Tibial artery (tissue), 4 donors: ENCODE measurements at regions not wholly inside any gene's neighbourhood (a gene's known extent, or its start where the extent isn't known, plus 50 kb on each side); places are given as distances from the start of the nearest gene placed in this dataset.

Experiments used
- DNase-seq, 2 donors: peaks; one replicate each; pipeline ENCODE4 v3.0.0-alpha.2; 2019
- H3K27ac ChIP-seq, 2 donors: fragments of 200-600 bp; sonication (generic) in 1 of 2; 1 replicate in 1 of 2; 2 replicates in 1 of 2; pipeline ENCODE4 v1.5.1; 2018 to 2019; ENCODE audit warnings: mild to moderate bottlenecking in 1 of 2
- H3K27me3 ChIP-seq, 2 donors: fragments of 200-600 bp; sonication (generic) in 1 of 2; one replicate each; pipeline versions ENCODE4 v1.5.1 to v1.6.0; 2016 to 2019
- H3K36me3 ChIP-seq, 3 donors: fragments of 200-600 bp; sonication (generic) in 2 of 3; one replicate each; pipeline ENCODE4 v1.5.1; 2016 to 2019; ENCODE audit warnings: mild to moderate bottlenecking in 2 of 3
- H3K4me1 ChIP-seq, 4 donors: fragments of 200-600 bp; sonication (generic) in 2 of 4; 1 replicate in 3 of 4; 2 replicates in 1 of 4; pipeline ENCODE4 v1.5.1; 2016 to 2019
- H3K4me3 ChIP-seq, 2 donors: fragments of 200-600 bp; sonication (generic) in 1 of 2; 1 replicate in 1 of 2; 2 replicates in 1 of 2; pipeline ENCODE4 v1.5.1; 2018 to 2019; ENCODE audit warnings: mild to moderate bottlenecking in 2 of 2
- H3K9me3 ChIP-seq, 3 donors: fragments of 200-600 bp; sonication (generic) in 1 of 3; one replicate each; pipeline ENCODE4 v1.5.1; 2016 to 2019
- CTCF ChIP-seq, 2 experiments: fragments of 200-600 bp in 1 of 2; fragments of 450-650 bp in 1 of 2; IDR thresholded peaks; one replicate each; pipeline ENCODE4 v1.5.1; 2017 to 2019; ENCODE audit warnings: antibody characterized with exemption in 2 of 2, mild to moderate bottlenecking in 1 of 2, moderate library complexity in 1 of 2
- intact Hi-C: fragments of 100-400 bp; cut with DNase I; formaldehyde crosslinking; loops from one replicate; pipeline ENCODE4 v1.15.0; 2023; ENCODE audit warnings: low total_unique reads

GRCh38 chr18:2108591-2108990 lies 462.7 kb downstream of the METTL4 start:
- no peak overlapping the region for H3K27ac ChIP-seq
- no peaks in the 10 kb centered on the region for H3K9me3 ChIP-seq
- H3K36me3 ChIP-seq = no peaks in the 10 kb centered on the region
- TF ChIP-seq CTCF (IDR thresholded peaks at IDR 0.05) = no peak
- no peaks in the 10 kb centered on the region for H3K4me1 ChIP-seq
- DNase-seq = no peak
- H3K27me3 ChIP-seq = no peaks in the 10 kb centered on the region
- H3K4me3 ChIP-seq = no peak overlapping the region
- intact Hi-C loops = no loop called here

- Histone ChIP-seq H3K36me3 (no peaks in the 10 kb centered on the region), H3K9me3 (no peaks in the 10 kb centered on the region), H3K4me3 (no peak overlapping the region), H3K27ac (no peak overlapping the region), H3K27me3 (no peaks in the 10 kb centered on the region), H3K4me1 (no peaks in the 10 kb centered on the region)
- TF ChIP-seq CTCF (IDR thresholded peaks at IDR 0.05) = no peak
- intact Hi-C loops = no loop called here
- DNase-seq = no peak
These were observed 459.8 kb downstream of the METTL4 start for GRCh38 chr18:2111456-2111855.

GRCh38 chr18:2112435-2113045 lies 458.8 kb downstream of the METTL4 start:
- no peaks in the 10 kb centered on the region for H3K27me3 ChIP-seq
- intact Hi-C loops = no loop called here
- no peak for TF ChIP-seq CTCF (IDR thresholded peaks at IDR 0.05)
- H3K4me1 ChIP-seq = no peaks in the 10 kb centered on the region
- no peaks in the 10 kb centered on the region for H3K36me3 ChIP-seq
- H3K27ac ChIP-seq = no peak overlapping the region
- H3K9me3 ChIP-seq = no peaks in the 10 kb centered on the region
- no peak for DNase-seq
- no peak overlapping the region for H3K4me3 ChIP-seq

- DNase-seq = no peak
- Histone ChIP-seq H3K36me3 (no peaks in the 10 kb centered on the region), H3K9me3 (no peaks in the 10 kb centered on the region), H3K27ac (no peak overlapping the region), H3K27me3 (no peaks in the 10 kb centered on the region), H3K4me1 (no peaks in the 10 kb centered on the region), H3K4me3 (no peak overlapping the region)
- intact Hi-C loops = no loop called here
- TF ChIP-seq CTCF (IDR thresholded peaks at IDR 0.05) = no peak
These were observed 457.0 kb downstream of the METTL4 start for GRCh38 chr18:2114289-2114688.

GRCh38 chr18:2114765-2115164 lies 456.5 kb downstream of the METTL4 start:
- intact Hi-C loops = no loop called here
- H3K27ac ChIP-seq = no peak overlapping the region
- H3K27me3 ChIP-seq = no peaks in the 10 kb centered on the region
- no peak overlapping the region for H3K4me3 ChIP-seq
- TF ChIP-seq CTCF (IDR thresholded peaks at IDR 0.05) = no peak
- no peaks in the 10 kb centered on the region for H3K9me3 ChIP-seq
- no peaks in the 10 kb centered on the region for H3K4me1 ChIP-seq
- no peaks in the 10 kb centered on the region for H3K36me3 ChIP-seq
- DNase-seq = no peak

GRCh38 chr18:2121224-2121623 lies 450.1 kb downstream of the METTL4 start:
- no peaks in the 10 kb centered on the region for H3K4me1 ChIP-seq
- TF ChIP-seq CTCF (IDR thresholded peaks at IDR 0.05) = no peak
- DNase-seq = no peak
- H3K27me3 ChIP-seq = no peaks in the 10 kb centered on the region
- no peak overlapping the region for H3K4me3 ChIP-seq
- intact Hi-C loops = no loop called here
- no peak overlapping the region for H3K27ac ChIP-seq
- H3K36me3 ChIP-seq = no peaks in the 10 kb centered on the region
- H3K9me3 ChIP-seq = no peaks in the 10 kb centered on the region
